WERI-Rb-1 (cell line): ENCODE measurements at regions not wholly inside any gene's neighbourhood (a gene's known extent, or its start where the extent isn't known, plus 50 kb on each side); places are given as distances from the start of the nearest gene placed in this dataset.

Experiments used
- DNase-seq: peaks from one replicate; pipeline ENCODE4 v3.0.0-alpha.2; 2020
- H3K27ac ChIP-seq: fragments of 250-450 bp; sonication (Bioruptor Pico); 2 replicates; pipeline ENCODE4 v1.5.1; 2020; ENCODE audit warnings: mild to moderate bottlenecking, moderate library complexity
- H3K27me3 ChIP-seq: fragments of 250-450 bp; sonication (Bioruptor Pico); 2 replicates; pipeline ENCODE4 v1.5.1; 2021; ENCODE audit warnings: mild to moderate bottlenecking, low read depth, moderate library complexity; ENCODE audit not compliant: insufficient read depth, severe bottlenecking
- H3K36me3 ChIP-seq: fragments of 250-450 bp; sonication (Bioruptor Pico); 2 replicates; pipeline ENCODE4 v1.5.1; 2020; ENCODE audit warnings: mild to moderate bottlenecking, moderate library complexity
- H3K4me3 ChIP-seq: 2 replicates; pipeline ENCODE4 v1.5.1; 2011; ENCODE audit warnings: low read depth, mild to moderate bottlenecking, control low read depth, low read length
- H3K9me3 ChIP-seq: fragments of 250-450 bp; sonication (Bioruptor Pico); 2 replicates; pipeline ENCODE4 v1.5.1; 2021; ENCODE audit warnings: mild to moderate bottlenecking, moderate library complexity; ENCODE audit not compliant: severe bottlenecking
- CTCF ChIP-seq: IDR thresholded peaks from 2 replicates; pipeline ENCODE4 v1.5.1; 2011; ENCODE audit warnings: low read depth, mild to moderate bottlenecking, control low read depth, inconsistent platforms, low read length

GRCh38 chr13:34254366-34254765, 436.4 kb downstream of the RFC3 start:
- TF ChIP-seq CTCF = no peak
- H3K9me3 ChIP-seq = no peaks in the 10 kb centered on the region
- no peak overlapping the region for H3K27ac ChIP-seq
- DNase-seq = no peak
- H3K27me3 ChIP-seq = no peaks in the 10 kb centered on the region
- H3K36me3 ChIP-seq = no peaks in the 10 kb centered on the region
- H3K4me3 ChIP-seq = no peak overlapping the region

GRCh38 chr13:34255711-34256110, 437.8 kb downstream of the RFC3 start:
- no peak for DNase-seq
- Histone ChIP-seq H3K27me3 (no peaks in the 10 kb centered on the region), H3K4me3 (no peak overlapping the region), H3K9me3 (no peaks in the 10 kb centered on the region), H3K36me3 (no peaks in the 10 kb centered on the region), H3K27ac (no peak overlapping the region)
- no peak for TF ChIP-seq CTCF

- TF ChIP-seq CTCF = no peak
- no peak overlapping the region for H3K4me3 ChIP-seq
- no peak for DNase-seq
- no peak overlapping the region for H3K27ac ChIP-seq
- no peaks in the 10 kb centered on the region for H3K27me3 ChIP-seq
- H3K9me3 ChIP-seq = no peaks in the 10 kb centered on the region
- H3K36me3 ChIP-seq = no peaks in the 10 kb centered on the region
Measured at GRCh38 chr13:34256236-34256635, 438.3 kb downstream of the RFC3 start.

- H3K36me3 ChIP-seq = no peaks in the 10 kb centered on the region
- no peaks in the 10 kb centered on the region for H3K9me3 ChIP-seq
- H3K27ac ChIP-seq = no peak overlapping the region
- H3K4me3 ChIP-seq = no peak overlapping the region
- DNase-seq = no peak
- H3K27me3 ChIP-seq = no peaks in the 10 kb centered on the region
- TF ChIP-seq CTCF = no peak
Measured at GRCh38 chr13:34257966-34258365, 440.0 kb downstream of the RFC3 start.

- H3K27ac ChIP-seq = no peak overlapping the region
- no peaks in the 10 kb centered on the region for H3K36me3 ChIP-seq
- H3K27me3 ChIP-seq = no peaks in the 10 kb centered on the region
- no peak for DNase-seq
- no peak for TF ChIP-seq CTCF
- no peak overlapping the region for H3K4me3 ChIP-seq
- H3K9me3 ChIP-seq = no peaks in the 10 kb centered on the region
Measured at GRCh38 chr13:34258646-34259386, 440.9 kb downstream of the RFC3 start.

- Histone ChIP-seq H3K4me3 (no peak overlapping the region), H3K36me3 (no peaks in the 10 kb centered on the region), H3K27ac (no peak overlapping the region), H3K27me3 (no peaks in the 10 kb centered on the region), H3K9me3 (no peaks in the 10 kb centered on the region)
- no peak for DNase-seq
- no peak for TF ChIP-seq CTCF
Measured at GRCh38 chr13:34263681-34264080, 445.7 kb downstream of the RFC3 start.
